Hypothalamus (tissue), 51 donors: ENCODE measurements at regions not wholly inside any gene's neighbourhood (a gene's known extent, or its start where the extent isn't known, plus 50 kb on each side); places are given as distances from the start of the nearest gene placed in this dataset.

Experiments used
- DNase-seq, 51 donors: peaks; one replicate each; lab custom pipeline; 2025; lab: John Stamatoyannopoulos, UW

- DNase-seq, result no peak
These were observed 433.7 kb upstream of the TNP1 start for GRCh38 chr2:217293607-217294006.

- DNase-seq, result no peak
These were observed 433.2 kb upstream of the TNP1 start for GRCh38 chr2:217293046-217293445.

DNA sequence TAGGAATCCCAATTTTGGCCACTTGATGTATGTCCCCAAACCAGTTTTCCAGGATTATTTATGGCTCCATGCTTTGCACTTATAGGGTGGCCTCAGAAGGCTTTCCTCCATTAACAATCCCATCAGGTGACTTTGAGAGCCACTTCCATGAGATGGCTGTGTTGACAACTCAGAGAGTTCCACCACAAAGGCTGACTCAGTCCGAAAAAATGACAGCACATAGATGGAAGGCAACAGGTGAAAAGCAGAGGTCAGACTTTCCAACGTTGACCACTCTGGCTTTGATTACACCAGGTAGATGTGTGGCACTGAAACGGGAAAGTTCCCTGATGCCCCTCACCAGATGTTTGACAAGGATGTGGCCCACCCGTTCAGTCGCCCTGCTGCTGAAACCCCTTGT, 431.4 kb upstream of the TNP1 start:
- DNase-seq, result no peak

DNA sequence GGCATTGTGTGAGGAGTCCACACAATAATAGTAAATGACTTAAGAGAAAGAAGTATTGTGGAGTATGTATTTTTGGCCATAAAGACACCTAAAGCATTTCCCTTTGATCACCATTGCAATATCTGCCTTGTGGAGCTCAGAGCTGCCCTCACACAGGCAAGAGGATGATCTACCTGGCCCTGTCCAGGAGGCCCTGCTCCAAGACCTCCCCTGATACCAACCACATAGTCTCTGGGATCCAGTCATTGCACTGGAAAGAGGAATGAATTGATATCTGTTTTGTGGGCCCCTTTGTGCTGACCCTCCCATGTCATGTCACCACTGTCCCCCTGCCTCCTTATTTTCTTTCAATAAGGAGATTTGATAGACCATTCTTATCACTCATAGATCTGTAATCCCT, 430.6 kb upstream of the TNP1 start:
- no peak for DNase-seq

- no peak for DNase-seq
These were observed 430.0 kb upstream of the TNP1 start for GRCh38 chr2:217289907-217290280.

GRCh38 chr2:217289177-217289906, 429.5 kb upstream of the TNP1 start:
- no peak for DNase-seq

GRCh38 chr2:217288472-217289063, 428.7 kb upstream of the TNP1 start:
- no peak for DNase-seq

DNA sequence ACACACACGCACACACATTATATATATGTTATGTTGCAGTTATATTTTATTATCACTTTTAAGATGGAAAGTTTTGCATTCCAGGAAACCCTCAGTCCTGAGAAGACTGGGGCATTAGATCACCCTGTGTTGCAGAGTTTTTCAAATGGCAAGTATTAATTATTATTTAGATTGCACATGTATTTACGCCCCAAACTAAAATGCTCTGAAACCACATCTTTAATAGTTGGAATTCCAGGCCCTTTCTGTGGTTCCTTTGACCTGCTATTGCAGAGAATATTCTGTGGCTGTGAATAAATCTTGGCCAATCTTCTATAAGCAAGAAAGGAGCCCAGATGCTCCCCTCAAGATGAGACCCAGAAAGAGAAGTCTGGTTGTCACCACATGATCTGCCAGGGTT, 427.0 kb upstream of the TNP1 start:
- DNase-seq, result no peak

DNA sequence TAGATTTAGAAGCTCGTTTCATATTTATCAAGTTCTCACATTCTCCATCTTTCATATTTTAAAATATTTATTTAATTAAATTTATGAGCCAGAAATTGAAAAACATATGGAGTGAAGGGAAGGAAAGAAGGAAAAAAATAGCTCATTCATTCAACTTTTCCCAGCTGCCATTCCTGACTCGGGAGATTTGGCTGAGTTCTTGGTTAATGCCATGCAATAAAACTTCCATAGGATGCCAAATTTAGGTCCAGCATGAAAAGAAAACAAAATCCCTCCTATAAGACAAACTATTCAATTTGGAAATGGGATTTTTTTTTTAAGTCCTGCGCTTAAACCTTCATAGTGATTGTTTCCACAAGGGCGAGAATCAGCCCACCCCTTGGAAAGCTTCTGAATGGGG, 426.1 kb upstream of the TNP1 start:
- DNase-seq, result no peak

- no peak for DNase-seq
These were observed 423.6 kb upstream of the TNP1 start for GRCh38 chr2:217283460-217283859.

DNA sequence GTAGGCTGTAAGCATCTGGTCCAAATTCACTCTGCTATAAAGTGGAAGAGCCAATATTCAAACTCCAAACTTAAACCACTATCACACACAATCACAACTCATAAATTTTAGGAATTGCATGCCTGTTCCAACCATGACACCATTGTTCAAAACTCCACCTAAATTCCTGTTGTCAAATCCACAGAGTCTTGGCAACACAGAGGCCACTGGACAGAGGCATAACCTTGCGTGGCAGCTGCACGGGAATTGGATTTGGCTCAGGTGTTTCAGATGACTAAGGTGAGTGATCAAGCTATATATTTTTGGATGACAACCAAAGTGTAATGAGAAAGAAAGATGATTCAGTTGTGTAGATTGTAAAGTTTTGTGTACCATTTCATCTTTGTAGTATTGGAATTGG, 422.7 kb upstream of the TNP1 start:
- DNase-seq, result no peak

DNA sequence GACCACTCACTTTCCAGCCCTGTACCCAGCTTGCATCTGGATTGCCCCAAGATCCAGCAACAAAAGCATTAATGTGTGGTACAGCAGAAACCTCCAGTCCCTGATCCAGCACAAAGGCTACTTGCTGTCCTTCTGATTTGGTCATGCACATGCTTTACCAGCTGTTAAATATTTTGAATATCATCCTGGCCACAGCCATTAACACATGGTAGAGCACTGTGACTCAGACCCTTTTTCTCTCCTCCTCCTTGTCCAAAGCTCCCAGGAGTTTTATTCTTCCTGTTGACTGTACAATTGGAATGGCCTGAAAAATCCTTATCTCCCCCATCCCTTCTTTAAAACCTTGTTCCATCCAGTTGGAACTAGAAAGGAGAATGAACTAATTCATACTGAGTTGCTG, 419.7 kb upstream of the TNP1 start:
- no peak for DNase-seq

DNA sequence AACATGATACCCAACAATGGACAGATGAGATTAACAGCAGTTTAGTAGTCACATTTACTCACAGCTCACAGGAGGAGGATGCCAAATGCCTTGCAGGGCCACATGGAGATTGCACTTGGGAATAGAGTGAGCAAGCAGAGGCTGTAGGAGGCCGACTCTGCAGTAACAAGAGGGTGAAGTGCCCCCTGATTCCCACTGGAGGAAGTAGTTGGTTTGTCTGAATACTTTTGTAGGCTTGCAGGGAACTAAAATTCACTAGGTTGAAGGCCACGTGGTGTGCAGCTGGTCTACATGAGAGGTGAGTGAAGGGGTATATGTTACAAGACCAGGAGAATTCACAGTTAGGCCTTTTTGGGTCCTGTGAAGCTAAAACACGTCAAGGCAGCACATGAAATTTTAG, 419.3 kb upstream of the TNP1 start:
- DNase-seq, result no peak

- peak in 36 of 51 donors; percentile 4 to 75 (median 40) for DNase-seq
These were observed 418.0 kb upstream of the TNP1 start for GRCh38 chr2:217277646-217278398.

GRCh38 chr2:217276433-217276832, 416.6 kb upstream of the TNP1 start:
- no peak for DNase-seq

GRCh38 chr2:217275091-217275490, 415.2 kb upstream of the TNP1 start:
- no peak for DNase-seq

- no peak for DNase-seq
These were observed 414.7 kb upstream of the TNP1 start for GRCh38 chr2:217274578-217274977.

DNA sequence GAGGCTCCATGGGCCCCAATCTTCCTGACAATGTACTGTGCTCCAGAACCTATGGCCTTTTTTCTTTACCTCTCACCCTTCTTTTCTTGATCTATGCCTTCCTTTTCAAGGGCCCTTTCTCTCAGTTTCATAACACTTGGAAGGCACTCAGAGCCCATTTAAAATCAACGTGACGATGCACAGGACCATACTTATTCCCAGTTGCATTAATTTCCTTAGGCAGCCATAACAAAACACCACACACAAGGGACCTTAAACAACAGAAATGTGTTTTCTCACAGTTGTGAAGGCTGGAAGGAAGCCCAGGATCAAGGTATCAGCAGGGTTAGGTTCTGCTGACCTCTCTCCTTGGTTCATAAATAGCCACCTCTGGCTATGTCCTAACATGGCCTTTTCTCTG, 414.0 kb upstream of the TNP1 start:
- no peak for DNase-seq

GRCh38 chr2:217273162-217273561, 413.3 kb upstream of the TNP1 start:
- DNase-seq, result no peak

GRCh38 chr2:217271813-217272212, 411.9 kb upstream of the TNP1 start:
- DNase-seq, result no peak

DNA sequence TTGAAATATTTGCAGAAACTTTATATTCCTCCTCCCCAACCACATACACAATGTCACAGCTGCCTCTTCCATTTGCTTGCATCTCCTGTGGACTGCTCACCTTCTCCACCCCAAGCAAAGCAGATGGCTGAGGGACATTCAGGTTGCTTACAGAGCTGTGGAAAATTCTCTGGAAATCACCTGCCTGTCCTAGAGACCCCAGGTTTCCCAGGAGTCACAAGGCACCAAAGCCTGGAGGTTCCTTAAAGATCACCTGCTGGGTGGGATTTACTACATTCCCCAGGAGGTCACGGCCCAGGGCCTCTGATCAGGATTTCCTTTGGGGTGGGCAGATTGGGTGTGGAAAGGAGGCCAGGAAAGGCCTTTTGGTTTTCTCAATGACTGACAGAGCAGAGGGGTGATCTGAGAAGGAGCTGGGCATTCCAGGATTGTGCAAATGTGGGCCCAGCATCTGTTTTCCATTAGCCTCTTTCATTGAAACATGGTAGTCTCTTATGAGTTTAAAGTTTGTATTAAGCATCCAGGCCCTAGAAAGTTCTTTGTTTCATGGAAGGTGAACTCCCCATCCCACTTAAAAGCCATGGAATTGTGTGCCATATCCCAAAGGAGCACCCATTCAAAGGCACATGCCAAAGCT, 410.7 kb upstream of the TNP1 start:
- DNase-seq, result no peak
